HCT116 (cell line): ENCODE measurements at regions not wholly inside any gene's neighbourhood (a gene's known extent, or its start where the extent isn't known, plus 50 kb on each side); places are given as distances from the start of the nearest gene placed in this dataset.

ENCODE experiments used
- ATAC-seq: fragments of 200-7000 bp; cut with Tn5 transposase; 2 replicates; pipeline ENCODE4 v1.9.1; 2020; ENCODE audit warnings: mild to moderate bottlenecking, moderate library complexity
- BruUV-seq: library from RNA; stranded (reverse); fragments of 400-500 nt; replicated peaks from 2 replicates; lab custom pipeline; 2021; lab: Mats Ljungman, UMichigan
- CTCF ChIA-PET: fragments of 300-600 bp; sonication (Branson Sonifier 250); formaldehyde crosslinking; loops from one replicate; lab custom pipeline; 2021; ENCODE audit warnings: antibody characterized with exemption; lab: Charles Lee
- POLR2A ChIA-PET: fragments of 300-600, 350-600 bp; sonication (Branson Sonifier 250); formaldehyde crosslinking; loops from one replicate; lab custom pipeline; 2021; ENCODE audit warnings: antibody characterized with exemption; lab: Charles Lee
- RAD21 ChIA-PET, 2 experiments: fragments of 300-600 bp; sonication (Branson Sonifier 250); formaldehyde crosslinking; loops; one replicate each; lab custom pipeline; 2023; ENCODE audit warnings: low total read pairs in 2 of 2; ENCODE audit not compliant: uncharacterized antibody in 2 of 2, unreplicated experiment in 2 of 2, low non-redundant PET in 1 of 2; lab: Charles Lee
- DNase-seq: peaks from one replicate; pipeline ENCODE4 v3.0.0-alpha.2; 2010; ENCODE audit warnings: low read depth, low spot score
- H2AFZ ChIP-seq: fragments of 200-600 bp; shearing (Covaris generic), sonication (generic); 2 replicates; pipeline ENCODE4 v1.6.1; 2017; ENCODE audit warnings: low read depth, mixed run types, mixed read lengths, antibody characterized with exemption, low read length; ENCODE audit not compliant: poor library complexity, severe bottlenecking
- H3K27ac ChIP-seq: 2 replicates; pipeline ENCODE4 v1.5.1; 2012; ENCODE audit warnings: low read depth, low read length
- H3K27me3 ChIP-seq: fragments of 200-600 bp; sonication (generic); 2 replicates; pipeline ENCODE4 v1.6.1; 2016; ENCODE audit warnings: mixed run types, low read length, mixed read lengths; ENCODE audit not compliant: insufficient read depth
- H3K36me3 ChIP-seq, 2 experiments: fragments of 200-500 bp in 1 of 2; fragments of 200-600 bp in 1 of 2; sonication (Bioruptor generic) in 1 of 2; sonication (generic) in 1 of 2; 2 replicates each; pipeline versions ENCODE4 v1.5.1 to v1.6.1; 2014 to 2016; ENCODE audit warnings: low read length in 2 of 2, inconsistent platforms in 1 of 2, mixed read lengths in 1 of 2, mixed run types in 1 of 2; ENCODE audit not compliant: insufficient read depth in 2 of 2, control insufficient read depth in 1 of 2
- H3K4me1 ChIP-seq, 2 experiments: fragments of 200-600 bp in 1 of 2; sonication (generic) in 1 of 2; 2 replicates each; pipeline versions ENCODE4 v1.5.1 to v1.6.1; 2012 to 2017; ENCODE audit warnings: low read length in 2 of 2, inconsistent platforms in 1 of 2, mild to moderate bottlenecking in 1 of 2, mixed read lengths in 1 of 2, mixed run types in 1 of 2, moderate library complexity in 1 of 2; ENCODE audit not compliant: insufficient read depth in 2 of 2, control insufficient read depth in 1 of 2
- H3K4me2 ChIP-seq: fragments of 200-600 bp; sonication (generic); 2 replicates; pipeline ENCODE4 v1.6.1; 2017; ENCODE audit warnings: mixed run types, low read length, mixed read lengths
- H3K4me3 ChIP-seq, 2 experiments: fragments of 200-600 bp in 1 of 2; sonication (generic) in 1 of 2; replicated peaks in 1 of 2; 2 replicates each; pipeline ENCODE4 v1.5.1; 2011 to 2016; ENCODE audit warnings: low read length in 2 of 2, control low read depth in 1 of 2, low read depth in 1 of 2, mild to moderate bottlenecking in 1 of 2, mixed read lengths in 1 of 2, mixed run types in 1 of 2
- H3K79me2 ChIP-seq: fragments of 200-600 bp; sonication (generic); 2 replicates; pipeline ENCODE4 v1.6.1; 2017; ENCODE audit warnings: mild to moderate bottlenecking, mixed run types, low read length, moderate library complexity, mixed read lengths; ENCODE audit not compliant: insufficient read depth
- H3K9ac ChIP-seq: fragments of 200-600 bp; sonication (generic); 2 replicates; pipeline ENCODE4 v1.6.1; 2016; ENCODE audit warnings: low read length, mixed read lengths
- H3K9me2 ChIP-seq: fragments of 200-600 bp; sonication (generic), shearing (Covaris generic); 2 replicates; pipeline ENCODE4 v1.6.1; 2017; ENCODE audit warnings: mixed run types, mild to moderate bottlenecking, moderate library complexity; ENCODE audit not compliant: insufficient read depth
- H3K9me3 ChIP-seq, 2 experiments: fragments of 200-500 bp in 1 of 2; fragments of 200-600 bp in 1 of 2; sonication (Bioruptor generic) in 1 of 2; sonication (generic) in 1 of 2; 2 replicates each; pipeline ENCODE4 v1.6.1; 2014 to 2017; ENCODE audit warnings: low read length in 2 of 2, mixed read lengths in 2 of 2, inconsistent platforms in 1 of 2, low read depth in 1 of 2, mild to moderate bottlenecking in 1 of 2, mixed run types in 1 of 2, moderate library complexity in 1 of 2; ENCODE audit not compliant: control insufficient read depth in 1 of 2, insufficient read depth in 1 of 2
- H4K20me1 ChIP-seq: fragments of 200-600 bp; sonication (generic), shearing (Covaris generic); 2 replicates; pipeline ENCODE4 v1.6.1; 2017; ENCODE audit warnings: mixed run types, mild to moderate bottlenecking, moderate library complexity; ENCODE audit not compliant: insufficient read depth
- CEBPB ChIP-seq: IDR thresholded peaks from 2 replicates; pipeline ENCODE4 v1.6.1; 2012; ENCODE audit warnings: low read depth
- EZH2 ChIP-seq: fragments of 200-600 bp; sonication (generic); IDR thresholded peaks from 2 replicates; pipeline ENCODE4 v1.6.1; 2017; ENCODE audit warnings: antibody characterized with exemption, mixed run types
- FOSL1 ChIP-seq: IDR thresholded peaks from 2 replicates; pipeline ENCODE4 v1.6.1; 2012; ENCODE audit warnings: low read depth
- JUND ChIP-seq: IDR thresholded peaks from 2 replicates; pipeline ENCODE4 v1.6.1; 2012
- POLR2A ChIP-seq: IDR thresholded peaks from 2 replicates; pipeline ENCODE4 v1.7.0; 2011; ENCODE audit warnings: borderline replicate concordance; ENCODE audit not compliant: insufficient read depth, insufficient read length; ENCODE audit errors: extremely low read depth
- POLR2AphosphoS5 ChIP-seq: IDR thresholded peaks from 2 replicates; pipeline ENCODE4 v1.6.1; 2011; ENCODE audit warnings: mild to moderate bottlenecking, low read depth, low read length, moderate library complexity
- SP1 ChIP-seq: IDR thresholded peaks from 2 replicates; pipeline ENCODE4 v1.6.1; 2012; ENCODE audit warnings: low read depth
- SRF ChIP-seq: IDR thresholded peaks from 2 replicates; pipeline ENCODE4 v1.6.1; 2012; ENCODE audit warnings: low read depth
- YY1 ChIP-seq: IDR thresholded peaks from 2 replicates; pipeline ENCODE4 v1.6.1; 2011; ENCODE audit warnings: low read length, low read depth, moderate library complexity, mild to moderate bottlenecking; ENCODE audit not compliant: insufficient replicate concordance; ENCODE audit errors: extremely low read depth
- ZFX ChIP-seq: fragments of 450-650 bp; IDR thresholded peaks from 2 replicates; pipeline ENCODE4 v1.6.1; 2017
- ZNF274 ChIP-seq: fragments of 200-500 bp; sonication (Bioruptor generic); IDR thresholded peaks from 2 replicates; pipeline ENCODE4 v1.6.1; 2014; ENCODE audit warnings: mild to moderate bottlenecking, low read depth, low read length, inconsistent platforms
- intact Hi-C: fragments of 100-400 bp; cut with micrococcal nuclease; formaldehyde crosslinking; loops from 2 replicates; pipeline ENCODE4 v1.10.0; 2022
- TF ChIP-seq, protein P1 (sequence below): IDR thresholded peaks from 2 replicates; pipeline ENCODE4 v1.6.1; 2012
- TF ChIP-seq, protein P2 (sequence below): IDR thresholded peaks from 2 replicates; pipeline ENCODE4 v1.6.1; 2012
- TF ChIP-seq, protein P3 (sequence below), 3 experiments: fragments of 200-600 bp in 1 of 3; sonication (generic) in 1 of 3; IDR thresholded peaks in 2 of 3; conservative IDR thresholded peaks in 1 of 3; 2 replicates each; pipeline ENCODE4 v1.5.1; 2012 to 2017; ENCODE audit warnings: low read depth in 2 of 3, low read length in 2 of 3, antibody characterized with exemption in 1 of 3, borderline replicate concordance in 1 of 3, control low read depth in 1 of 3, mild to moderate bottlenecking in 1 of 3, mixed read lengths in 1 of 3, mixed run types in 1 of 3, moderate library complexity in 1 of 3; ENCODE audit not compliant: insufficient read depth in 1 of 3
- TF ChIP-seq, protein P4 (sequence below): IDR thresholded peaks from 2 replicates; pipeline ENCODE4 v1.6.1; 2012; ENCODE audit warnings: low read depth

DNA sequence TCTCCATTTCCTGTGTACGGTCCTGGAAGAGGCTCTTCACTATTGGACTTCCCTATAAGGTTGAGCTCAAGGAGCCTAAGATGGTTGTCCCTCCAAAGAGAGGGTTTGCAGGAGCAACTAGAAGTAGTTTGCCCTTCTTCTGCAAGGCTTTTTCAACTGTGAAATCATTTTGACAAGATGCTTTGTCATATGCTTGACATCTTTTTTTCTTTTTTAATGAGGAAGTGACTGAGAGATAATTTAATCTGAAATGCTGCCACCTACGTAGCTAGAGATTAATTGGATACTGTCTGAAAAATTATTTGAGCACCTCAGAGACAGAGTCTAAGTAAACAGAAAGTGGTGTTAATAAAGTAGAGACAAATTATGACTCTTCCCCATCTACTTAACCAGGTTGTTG, 97.0 kb downstream of the CHRM3 start:
- H3K4me2 ChIP-seq: no peak overlapping the region
- no peaks in the 10 kb centered on the region for H3K4me1 ChIP-seq
- intact Hi-C loops: no loop called here
- ChIA-PET CTCF (no interaction called here), POLR2A (no interaction called here), RAD21 (no interaction called here)
- H3K79me2 ChIP-seq: no peaks in the 10 kb centered on the region
- DNase-seq (no peak), ATAC-seq (no peak)
- H3K36me3 ChIP-seq: no peaks in the 10 kb centered on the region
- no peak overlapping the region for H3K27ac ChIP-seq
- no peaks in the 10 kb centered on the region for H3K27me3 ChIP-seq
- H3K9me3 ChIP-seq: peaks cover 21 to 27% of the 10 kb centered on the region in 2 experiments; a peak in 3 of 4 replicates
- H3K4me3 ChIP-seq: no peak overlapping the region
- H3K9me2 ChIP-seq: no peaks in the 10 kb centered on the region
- TF ChIP-seq, protein P1, sequence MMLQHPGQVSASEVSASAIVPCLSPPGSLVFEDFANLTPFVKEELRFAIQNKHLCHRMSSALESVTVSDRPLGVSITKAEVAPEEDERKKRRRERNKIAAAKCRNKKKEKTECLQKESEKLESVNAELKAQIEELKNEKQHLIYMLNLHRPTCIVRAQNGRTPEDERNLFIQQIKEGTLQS: no peak
- TF ChIP-seq JUND (no peak), ZNF274 (no peak), FOSL1 (no peak), YY1 (no peak), CEBPB (no peak), ZFX (no peak)
- TF ChIP-seq, protein P2, sequence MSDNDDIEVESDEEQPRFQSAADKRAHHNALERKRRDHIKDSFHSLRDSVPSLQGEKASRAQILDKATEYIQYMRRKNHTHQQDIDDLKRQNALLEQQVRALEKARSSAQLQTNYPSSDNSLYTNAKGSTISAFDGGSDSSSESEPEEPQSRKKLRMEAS: no peak
- H4K20me1 ChIP-seq: no peaks in the 10 kb centered on the region
- no TSS peak for BruUV-seq
- H3K9ac ChIP-seq: no peak overlapping the region
- no peak overlapping the region for H2AFZ ChIP-seq

DNA sequence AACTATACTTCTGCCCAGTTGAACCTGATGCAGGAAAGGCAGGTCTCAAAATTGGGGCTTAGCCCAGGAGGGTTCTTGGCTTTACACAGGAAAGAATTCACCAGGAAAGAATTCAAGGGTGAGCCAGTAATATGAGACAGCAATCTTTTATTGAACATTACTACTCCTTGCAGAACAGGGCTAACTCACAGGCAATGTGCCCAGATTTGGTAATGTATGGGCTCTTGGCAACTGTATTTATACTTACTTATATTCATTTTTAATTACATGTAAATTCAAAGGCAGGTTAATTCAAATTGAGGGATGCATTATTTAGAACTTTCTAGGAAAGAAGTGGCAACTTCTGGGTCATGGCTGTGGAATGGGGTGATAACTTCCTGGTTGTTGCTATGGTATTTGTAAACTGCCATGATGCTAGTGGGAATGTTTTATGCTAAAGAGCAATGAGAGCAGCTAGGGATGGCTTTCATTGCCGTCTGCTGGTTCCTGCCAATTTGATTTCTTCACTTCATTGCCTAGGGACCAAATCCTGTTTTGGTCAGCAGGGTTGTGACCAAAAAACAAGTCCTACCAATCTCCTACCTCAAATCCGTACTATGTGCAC, 107.5 kb downstream of the CHRM3 start:
- H3K79me2 ChIP-seq: no peaks in the 10 kb centered on the region
- H3K4me3 ChIP-seq: no peak overlapping the region
- DNase-seq: no peak
- H3K4me2 ChIP-seq: no peak overlapping the region
- H3K36me3 ChIP-seq: no peaks in the 10 kb centered on the region
- no peak overlapping the region for H2AFZ ChIP-seq
- H4K20me1 ChIP-seq: no peaks in the 10 kb centered on the region
- ATAC-seq: no peak
- H3K4me1 ChIP-seq: no peaks in the 10 kb centered on the region
- no peaks in the 10 kb centered on the region for H3K27me3 ChIP-seq
- RAD21 ChIA-PET: no interaction called here
- no peak overlapping the region for H3K9ac ChIP-seq
- CTCF ChIA-PET: no interaction called here
- H3K27ac ChIP-seq: no peak overlapping the region
- H3K9me3 ChIP-seq: peaks cover 0 to 14% of the 10 kb centered on the region in 2 experiments; a peak in 2 of 4 replicates
- TF ChIP-seq FOSL1 (no peak), ZFX (no peak), POLR2A (no peak), SRF (no peak), POLR2AphosphoS5 (no peak), EZH2 (no peak), ZNF274 (no peak), SP1 (no peak)
- TF ChIP-seq, protein P3, sequence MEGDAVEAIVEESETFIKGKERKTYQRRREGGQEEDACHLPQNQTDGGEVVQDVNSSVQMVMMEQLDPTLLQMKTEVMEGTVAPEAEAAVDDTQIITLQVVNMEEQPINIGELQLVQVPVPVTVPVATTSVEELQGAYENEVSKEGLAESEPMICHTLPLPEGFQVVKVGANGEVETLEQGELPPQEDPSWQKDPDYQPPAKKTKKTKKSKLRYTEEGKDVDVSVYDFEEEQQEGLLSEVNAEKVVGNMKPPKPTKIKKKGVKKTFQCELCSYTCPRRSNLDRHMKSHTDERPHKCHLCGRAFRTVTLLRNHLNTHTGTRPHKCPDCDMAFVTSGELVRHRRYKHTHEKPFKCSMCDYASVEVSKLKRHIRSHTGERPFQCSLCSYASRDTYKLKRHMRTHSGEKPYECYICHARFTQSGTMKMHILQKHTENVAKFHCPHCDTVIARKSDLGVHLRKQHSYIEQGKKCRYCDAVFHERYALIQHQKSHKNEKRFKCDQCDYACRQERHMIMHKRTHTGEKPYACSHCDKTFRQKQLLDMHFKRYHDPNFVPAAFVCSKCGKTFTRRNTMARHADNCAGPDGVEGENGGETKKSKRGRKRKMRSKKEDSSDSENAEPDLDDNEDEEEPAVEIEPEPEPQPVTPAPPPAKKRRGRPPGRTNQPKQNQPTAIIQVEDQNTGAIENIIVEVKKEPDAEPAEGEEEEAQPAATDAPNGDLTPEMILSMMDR (IDR thresholded peaks at IDR 0.05 in 2 of 3, conservative IDR thresholded peaks at IDR 0.05 in 1 of 3; ENCODE audit: borderline replicate concordance in 1 of 3, insufficient read depth in 1 of 3, low read depth in 2 of 3, low read length in 2 of 3): no peak
- TF ChIP-seq, protein P2: no peak
- TF ChIP-seq, protein P4, sequence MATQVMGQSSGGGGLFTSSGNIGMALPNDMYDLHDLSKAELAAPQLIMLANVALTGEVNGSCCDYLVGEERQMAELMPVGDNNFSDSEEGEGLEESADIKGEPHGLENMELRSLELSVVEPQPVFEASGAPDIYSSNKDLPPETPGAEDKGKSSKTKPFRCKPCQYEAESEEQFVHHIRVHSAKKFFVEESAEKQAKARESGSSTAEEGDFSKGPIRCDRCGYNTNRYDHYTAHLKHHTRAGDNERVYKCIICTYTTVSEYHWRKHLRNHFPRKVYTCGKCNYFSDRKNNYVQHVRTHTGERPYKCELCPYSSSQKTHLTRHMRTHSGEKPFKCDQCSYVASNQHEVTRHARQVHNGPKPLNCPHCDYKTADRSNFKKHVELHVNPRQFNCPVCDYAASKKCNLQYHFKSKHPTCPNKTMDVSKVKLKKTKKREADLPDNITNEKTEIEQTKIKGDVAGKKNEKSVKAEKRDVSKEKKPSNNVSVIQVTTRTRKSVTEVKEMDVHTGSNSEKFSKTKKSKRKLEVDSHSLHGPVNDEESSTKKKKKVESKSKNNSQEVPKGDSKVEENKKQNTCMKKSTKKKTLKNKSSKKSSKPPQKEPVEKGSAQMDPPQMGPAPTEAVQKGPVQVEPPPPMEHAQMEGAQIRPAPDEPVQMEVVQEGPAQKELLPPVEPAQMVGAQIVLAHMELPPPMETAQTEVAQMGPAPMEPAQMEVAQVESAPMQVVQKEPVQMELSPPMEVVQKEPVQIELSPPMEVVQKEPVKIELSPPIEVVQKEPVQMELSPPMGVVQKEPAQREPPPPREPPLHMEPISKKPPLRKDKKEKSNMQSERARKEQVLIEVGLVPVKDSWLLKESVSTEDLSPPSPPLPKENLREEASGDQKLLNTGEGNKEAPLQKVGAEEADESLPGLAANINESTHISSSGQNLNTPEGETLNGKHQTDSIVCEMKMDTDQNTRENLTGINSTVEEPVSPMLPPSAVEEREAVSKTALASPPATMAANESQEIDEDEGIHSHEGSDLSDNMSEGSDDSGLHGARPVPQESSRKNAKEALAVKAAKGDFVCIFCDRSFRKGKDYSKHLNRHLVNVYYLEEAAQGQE: no peak
- POLR2A ChIA-PET: no interaction called here
- no peaks in the 10 kb centered on the region for H3K9me2 ChIP-seq
- intact Hi-C loops: no loop called here
- no TSS peak for BruUV-seq
